ENCODE measurements at regions not wholly inside any gene's neighbourhood (a gene's known extent, or its start where the extent isn't known, plus 50 kb on each side); places are given as distances from the start of the nearest gene placed in this dataset.

DNA sequence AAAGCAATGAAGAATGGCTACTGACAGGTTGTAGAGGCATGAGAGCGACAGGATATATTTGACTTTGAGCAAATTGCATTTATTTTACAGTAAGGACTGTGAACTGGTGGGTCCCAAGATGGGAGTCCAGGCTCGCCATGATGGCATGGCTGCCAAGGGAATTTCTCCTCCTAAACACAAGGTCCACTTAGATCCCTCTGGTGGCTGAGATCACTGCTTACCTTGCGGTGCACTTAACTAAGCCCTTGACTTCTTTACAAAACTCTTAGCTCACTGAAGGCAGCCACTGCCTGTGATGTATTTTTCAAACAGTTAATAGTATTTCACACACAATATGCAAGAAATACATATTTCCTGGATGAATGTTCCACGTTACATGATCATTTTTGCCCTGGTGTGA, 50.3 kb upstream of the SORBS2 start:
- DNase-seq (ENCODE audit: low read depth, low spot score), result no peak

DNA sequence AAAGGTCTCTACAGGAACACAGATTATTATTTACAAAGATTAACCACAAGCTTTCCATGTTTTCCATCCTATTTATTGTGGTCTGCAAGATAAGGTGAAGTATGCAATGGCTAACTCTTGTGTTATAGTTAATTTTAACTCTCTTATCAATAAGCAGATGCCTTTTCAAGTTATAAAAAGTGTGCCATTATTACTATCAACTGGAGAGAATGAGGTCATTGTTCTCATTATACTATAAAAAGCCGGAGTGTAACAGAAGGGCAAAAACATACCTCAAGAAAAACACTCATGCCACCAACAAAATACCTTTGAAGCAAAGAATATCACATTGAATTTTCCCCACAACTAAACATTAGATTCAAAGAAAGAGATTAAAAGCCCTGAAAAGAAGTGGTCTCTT, 52.0 kb upstream of the SORBS2 start:
- DNase-seq (ENCODE audit: low read depth, low spot score), result no peak

DNA sequence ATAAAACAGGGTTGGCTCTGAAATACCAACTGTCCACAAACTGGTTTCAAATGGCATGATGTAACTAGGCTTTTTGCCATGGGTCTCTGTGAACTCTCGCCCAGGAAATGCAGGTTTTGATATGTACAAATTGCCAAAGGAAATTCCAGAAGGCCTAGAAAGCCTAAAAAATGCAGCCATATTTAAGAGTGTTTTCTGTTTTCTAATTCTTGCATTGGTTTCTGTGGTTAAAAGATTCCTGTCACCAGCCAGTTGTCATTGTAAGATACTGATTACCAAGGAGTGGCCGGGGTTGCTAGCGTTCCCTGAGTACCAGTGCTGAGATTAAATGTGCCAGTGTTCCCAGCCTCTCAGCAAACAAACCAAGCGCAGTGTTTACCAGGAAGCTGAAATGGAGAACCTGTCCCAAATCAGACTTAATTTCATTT, 53.9 kb upstream of the SORBS2 start:
- no peak for DNase-seq (ENCODE audit: low read depth, low spot score)

DNA sequence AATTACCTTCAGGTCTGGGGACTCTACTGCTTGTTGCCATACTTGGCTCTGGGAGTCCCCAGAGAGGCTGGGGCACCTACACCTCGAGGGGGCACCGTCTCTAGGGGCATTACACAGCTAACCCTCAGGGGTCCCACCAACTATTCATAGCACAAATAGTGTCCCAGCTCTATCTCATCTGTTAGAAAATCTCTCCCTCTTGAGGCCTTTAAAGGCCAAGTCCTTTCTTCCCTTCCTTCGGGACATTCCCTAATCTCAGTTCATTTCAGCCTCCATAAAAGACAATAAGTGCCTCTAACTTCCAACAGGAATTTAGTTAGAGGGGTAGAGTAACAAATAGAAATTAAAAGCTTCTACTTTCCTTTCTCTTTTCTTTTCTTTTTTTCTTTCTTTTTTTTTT, 55.8 kb upstream of the SORBS2 start:
- DNase-seq (ENCODE audit: low read depth, low spot score), result no peak

DNA sequence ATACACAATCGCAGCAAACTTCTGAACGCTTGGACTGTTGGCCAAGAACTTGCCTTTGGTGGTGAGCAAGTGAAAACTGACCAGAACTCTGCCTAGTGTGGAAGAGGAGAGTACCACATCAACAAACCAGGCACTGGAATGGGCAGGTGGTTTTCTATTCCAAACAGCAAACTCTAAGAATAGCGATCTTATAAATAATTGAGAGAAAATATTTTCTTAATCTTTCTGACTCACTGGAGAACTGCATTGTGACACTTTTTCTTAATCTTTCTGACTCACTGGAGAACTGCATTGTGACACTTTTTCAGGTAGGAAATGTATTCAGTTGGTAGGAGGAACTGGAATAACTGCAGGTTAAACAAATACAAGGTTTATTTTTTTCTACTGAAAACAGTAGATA, 57.0 kb upstream of the SORBS2 start:
- no peak for DNase-seq (ENCODE audit: low read depth, low spot score)

DNA sequence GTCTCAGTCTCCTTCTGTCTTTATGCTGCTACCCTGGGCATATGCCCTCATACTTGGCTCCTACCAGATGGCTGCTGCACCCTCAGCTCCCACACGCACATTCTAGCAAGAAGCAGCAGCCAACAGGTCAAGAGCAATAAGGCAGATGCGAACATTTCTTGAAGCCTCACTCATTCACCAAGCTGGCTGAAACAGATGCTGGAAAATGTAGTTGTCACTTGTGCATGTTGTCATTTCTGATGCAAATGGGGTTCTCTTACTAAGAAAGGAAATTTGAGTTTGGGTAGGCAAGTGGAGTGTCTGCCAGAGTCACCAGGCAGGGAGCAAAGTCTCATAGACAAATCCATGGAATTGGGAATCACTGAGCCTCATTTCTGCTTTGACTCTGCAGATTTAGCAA, 57.4 kb upstream of the SORBS2 start:
- no peak for DNase-seq (ENCODE audit: low read depth, low spot score)

DNA sequence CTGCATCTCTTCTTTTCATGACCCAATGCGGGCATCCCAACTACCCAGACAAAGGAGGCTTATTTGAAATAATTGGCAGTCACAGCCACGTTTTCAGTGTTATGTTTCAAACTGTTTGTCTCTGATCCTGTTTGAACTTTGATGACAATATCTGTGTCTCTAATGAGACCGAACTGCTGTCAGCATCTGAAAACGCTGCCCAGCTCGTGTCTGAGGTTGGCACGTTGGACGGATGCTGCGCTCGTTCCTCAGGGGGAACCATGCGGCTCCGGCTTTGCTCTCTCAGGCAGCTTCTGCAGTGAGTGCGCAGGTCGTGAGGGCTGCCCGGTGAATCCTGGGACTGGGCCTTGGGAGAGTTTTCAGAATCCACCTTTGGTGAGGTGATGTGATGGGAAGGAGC, 58.4 kb upstream of the SORBS2 start:
- no peak for DNase-seq (ENCODE audit: low read depth, low spot score)

DNA sequence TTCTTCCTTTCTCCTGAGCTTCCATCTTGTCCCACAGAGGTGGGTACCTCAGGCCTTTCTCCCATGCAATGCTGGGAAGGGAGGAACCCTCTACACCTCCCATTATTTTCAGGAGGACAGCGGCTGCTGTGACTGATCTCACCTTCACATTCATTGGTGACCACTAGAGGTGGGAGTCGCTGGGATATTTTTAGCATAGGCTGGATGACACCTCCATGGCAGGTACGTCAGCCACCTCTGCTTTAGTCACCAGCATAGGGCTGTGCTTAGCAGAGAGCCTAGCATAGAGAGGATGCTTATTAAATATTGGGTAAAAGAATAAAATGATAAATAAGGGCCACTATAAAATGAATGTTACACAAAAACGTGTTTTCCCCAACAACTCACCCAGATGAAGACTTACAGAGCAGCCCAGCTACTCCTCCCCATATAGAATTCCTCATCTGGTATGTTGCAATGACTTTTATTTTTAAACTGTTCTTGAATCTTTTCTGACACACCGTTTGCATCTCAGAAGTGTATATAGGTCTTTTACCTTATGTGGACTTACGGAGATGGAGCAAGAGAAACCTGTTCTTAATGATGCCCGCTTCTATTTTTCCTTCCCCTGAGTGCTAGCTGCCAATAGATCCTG, 60.9 kb upstream of the SORBS2 start:
- DNase-seq (ENCODE audit: low read depth, low spot score), result no peak

DNA sequence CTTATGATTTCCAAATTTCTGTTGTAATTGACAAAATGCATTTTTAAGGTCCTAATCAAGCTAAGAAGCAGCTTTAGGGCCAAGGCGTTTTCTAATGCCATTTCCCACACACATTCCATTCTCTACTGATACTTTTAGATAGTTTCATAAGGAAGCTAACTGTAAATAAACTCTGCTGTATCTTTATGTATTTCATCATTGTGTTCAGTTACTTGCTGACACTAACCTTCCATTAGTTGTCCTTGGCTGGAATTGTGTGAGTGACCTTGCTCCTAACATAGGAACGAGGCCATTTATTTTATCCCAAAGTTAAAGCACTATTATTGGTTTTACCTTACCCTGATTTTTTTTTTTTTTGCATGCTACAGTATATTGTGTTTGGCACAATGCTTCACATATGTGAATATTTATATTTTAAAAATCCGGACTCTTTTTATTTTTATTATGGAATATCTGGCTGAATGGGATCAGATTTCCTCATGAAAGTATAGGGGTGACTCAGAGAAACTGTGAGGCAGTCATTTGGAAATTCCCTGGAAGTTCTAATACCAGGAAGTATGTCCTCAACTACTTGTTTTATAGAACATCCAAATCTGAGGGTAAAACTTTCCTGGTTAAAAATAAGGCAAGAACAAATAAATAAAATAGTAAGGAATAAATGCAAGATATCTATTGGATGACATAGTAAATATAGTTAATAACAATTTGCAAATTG, 62.7 kb upstream of the SORBS2 start:
- no peak for DNase-seq (ENCODE audit: low read depth, low spot score)

DNA sequence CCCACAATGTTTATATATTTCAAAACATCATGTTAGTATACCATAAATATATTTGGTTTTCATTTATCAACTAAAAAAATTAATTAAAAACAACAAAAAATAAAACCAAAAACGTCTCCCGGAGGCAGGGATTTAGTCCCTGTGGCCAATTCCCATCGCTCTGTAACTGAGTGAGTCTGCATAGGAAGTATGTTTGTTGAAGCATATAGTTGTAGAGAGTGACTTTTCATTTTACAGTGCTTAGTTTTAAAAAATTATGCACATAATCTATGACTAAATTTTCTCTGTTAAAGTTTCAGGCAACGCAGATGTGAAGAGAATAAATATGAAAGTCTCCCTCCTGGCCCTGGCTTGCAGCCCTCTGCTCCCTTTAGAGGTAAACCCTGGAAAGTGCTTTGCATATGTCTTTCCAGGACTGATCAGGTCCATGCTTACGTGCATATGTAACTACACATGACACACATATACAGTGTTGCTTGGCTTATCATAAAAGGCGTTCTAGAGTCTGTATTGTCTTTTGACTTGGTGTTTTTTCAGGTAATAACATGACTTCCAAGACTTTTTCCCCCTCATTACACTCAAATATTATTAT, 63.4 kb upstream of the SORBS2 start:
- no peak for DNase-seq (ENCODE audit: low read depth, low spot score)

DNA sequence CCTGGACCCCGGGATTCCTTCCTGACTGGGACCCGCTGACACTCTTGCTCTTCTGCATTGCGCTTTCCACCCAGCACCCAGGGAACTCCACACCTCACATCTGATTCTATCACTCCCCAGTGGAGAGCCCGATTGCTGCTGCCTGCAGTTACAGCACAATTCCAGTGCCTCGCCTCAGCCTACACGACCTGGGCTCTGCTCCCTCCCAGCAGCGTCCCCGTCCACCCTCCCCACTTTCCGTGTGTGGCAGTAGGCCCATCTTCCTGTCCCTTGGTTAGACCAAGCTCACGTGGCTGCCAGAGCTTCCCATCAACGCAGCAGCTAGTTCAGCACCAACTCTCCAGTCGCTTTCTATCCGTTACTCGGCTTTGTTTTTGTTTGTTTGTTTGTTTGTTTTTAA, 66.6 kb upstream of the SORBS2 start:
- no peak for DNase-seq (ENCODE audit: low read depth, low spot score)

DNA sequence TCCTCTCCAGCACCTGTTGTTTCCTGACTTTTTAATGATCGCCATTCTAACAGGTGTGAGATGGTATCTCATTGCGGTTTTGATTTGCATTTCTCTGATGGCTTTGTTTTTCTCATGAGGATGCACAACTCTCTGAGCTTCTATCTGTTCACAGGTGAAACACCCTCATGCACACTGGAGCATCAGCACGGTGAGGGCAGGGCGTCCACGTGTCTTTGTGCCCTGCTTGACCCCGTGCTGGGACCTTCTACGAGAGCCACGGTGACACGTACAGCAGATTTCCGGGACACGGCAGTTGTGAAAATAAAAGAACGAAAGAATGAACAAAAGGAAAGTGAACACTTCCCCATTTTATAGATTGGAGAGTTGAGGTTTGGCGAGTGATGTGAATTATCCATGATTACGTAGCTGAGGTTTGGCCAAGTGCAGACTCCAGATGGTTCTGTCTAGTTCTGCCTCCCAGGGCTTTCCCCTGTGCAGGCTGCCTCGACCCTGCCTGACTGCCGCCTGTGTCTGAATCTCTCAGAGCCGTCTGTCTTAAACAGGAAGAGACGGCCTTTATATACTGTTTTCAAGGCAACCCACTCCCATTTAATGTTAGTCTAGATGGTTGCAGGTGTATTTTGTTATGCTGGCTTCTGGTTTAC, 67.8 kb upstream of the SORBS2 start:
- DNase-seq (ENCODE audit: low read depth, low spot score), result no peak

DNA sequence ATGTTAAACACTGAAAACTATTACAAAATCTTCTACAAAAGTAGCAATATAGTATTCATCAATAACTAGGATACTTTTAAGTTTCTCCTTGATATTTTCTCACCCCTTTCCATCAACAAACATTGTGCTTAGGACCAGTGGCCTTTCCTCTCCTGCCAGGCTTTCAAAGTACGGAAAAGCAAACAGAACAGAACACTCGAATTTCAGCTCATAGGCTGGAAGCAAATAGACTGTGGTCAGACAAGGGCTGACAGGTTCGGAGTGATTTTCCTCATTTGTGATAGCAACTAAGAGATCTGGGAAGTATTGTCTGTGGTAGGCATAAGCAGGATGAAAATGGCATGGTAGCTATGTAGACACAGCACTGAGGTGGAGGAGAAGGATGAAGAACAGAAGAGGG, 68.6 kb upstream of the SORBS2 start:
- DNase-seq (ENCODE audit: low read depth, low spot score), result no peak

DNA sequence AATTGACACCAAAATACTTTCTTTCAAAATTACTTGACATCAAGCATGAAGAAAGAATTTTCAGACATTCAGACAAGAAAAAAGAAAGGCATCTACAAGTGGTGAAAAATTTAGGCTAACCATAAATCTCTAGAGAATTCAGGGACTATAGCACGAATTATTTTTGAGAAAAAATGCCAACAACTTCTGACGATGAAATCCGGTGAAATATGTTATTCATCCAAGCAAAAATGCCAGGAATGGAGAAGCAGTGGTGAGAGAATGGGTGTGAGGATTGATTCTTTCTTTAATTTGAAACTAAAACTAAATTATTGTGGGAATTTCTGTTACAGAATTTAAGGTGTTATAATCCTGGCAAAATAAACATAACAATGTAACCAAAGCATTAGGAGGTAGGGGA, 69.4 kb upstream of the SORBS2 start:
- DNase-seq (ENCODE audit: low read depth, low spot score), result no peak

DNA sequence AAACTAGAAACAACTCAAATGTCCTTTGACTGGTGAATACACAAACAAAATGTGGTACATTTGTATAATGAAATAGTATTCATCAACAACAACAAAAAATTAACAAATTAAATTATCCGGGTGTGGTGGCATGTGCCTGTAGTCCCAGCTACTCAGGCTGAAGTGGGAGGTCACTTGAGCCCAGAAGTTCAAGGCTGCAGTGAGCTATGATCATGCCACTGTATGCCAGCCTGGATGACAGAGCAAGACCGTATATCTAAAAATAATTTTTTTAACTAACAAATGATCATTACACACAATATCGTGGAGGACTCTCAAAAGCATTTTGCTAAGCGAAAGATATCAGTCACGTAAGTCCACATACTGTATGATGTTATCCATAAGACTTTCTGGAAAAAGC, 71.6 kb upstream of the SORBS2 start:
- DNase-seq (ENCODE audit: low read depth, low spot score), result no peak

DNA sequence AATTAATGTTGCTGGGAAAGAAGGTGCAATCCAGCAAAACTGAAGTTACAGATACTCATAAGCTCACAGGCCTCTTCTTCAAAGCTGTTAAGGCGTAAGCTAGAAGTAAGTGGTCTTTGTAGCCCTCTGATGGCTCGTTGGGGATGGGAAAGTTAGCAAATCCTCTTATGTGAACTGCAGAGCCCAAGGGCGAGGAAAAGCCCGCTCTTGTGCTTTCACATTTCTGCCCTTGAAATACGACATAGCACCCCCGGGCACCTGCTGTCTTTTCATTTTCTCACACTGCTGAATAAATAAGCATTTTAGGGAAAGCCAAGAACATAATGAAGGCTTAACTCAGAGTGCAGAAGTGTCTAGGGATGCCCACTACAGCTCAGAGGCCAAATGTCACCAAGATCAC, 73.1 kb upstream of the SORBS2 start:
- no peak for DNase-seq (ENCODE audit: low read depth, low spot score)

DNA sequence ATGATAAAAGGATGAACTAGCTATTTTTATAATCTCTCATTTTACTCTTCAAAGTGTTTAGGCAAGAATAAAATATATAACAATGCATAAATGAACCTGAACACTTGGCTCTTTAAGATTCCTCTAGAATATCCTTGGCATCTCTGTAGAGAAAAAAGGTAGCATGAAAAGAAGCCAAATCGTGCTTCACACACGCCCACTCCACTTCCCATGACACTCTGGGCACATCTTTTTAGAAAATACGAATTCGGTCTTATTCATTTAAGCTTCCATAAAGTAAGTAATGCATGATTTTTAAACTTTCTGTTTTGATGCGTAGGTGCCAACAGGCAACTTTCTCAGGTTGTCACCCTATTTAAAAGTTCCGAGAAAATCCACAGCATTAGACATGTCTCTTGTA, 73.6 kb upstream of the SORBS2 start:
- no peak for DNase-seq (ENCODE audit: low read depth, low spot score)

DNA sequence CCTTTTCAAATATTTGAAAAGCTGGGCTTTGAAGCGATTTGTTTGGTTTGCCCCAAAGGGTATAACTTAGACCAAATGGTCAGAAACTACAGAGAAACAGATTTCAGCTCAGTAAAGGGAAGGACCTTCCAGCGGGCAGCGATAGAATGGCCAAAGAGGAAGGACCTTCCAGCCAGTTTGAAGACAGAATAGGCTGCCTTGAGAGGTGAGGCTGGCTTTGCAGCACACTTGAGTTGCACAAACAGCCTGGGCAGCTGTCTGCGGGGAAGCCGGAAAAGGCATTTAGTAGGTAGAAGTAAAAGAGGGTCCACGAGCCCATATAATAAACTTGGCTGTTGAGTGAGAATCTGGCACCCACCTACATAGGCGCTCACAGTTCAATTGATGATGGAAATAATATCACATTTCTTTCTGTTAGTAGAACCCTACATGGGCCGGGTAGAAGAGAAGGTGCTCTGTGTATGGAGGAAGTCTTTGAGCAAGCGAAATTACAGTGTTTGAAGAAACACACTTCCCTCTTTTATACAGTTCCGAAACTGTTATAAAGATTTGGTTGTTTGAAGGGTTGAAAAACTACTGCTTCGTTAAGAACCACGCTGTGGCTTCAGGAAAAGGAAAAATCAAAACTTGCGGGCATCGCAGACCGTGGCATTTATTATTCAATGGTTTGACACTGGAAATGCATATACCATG, 75.0 kb upstream of the SORBS2 start:
- no peak for DNase-seq (ENCODE audit: low read depth, low spot score)

DNA sequence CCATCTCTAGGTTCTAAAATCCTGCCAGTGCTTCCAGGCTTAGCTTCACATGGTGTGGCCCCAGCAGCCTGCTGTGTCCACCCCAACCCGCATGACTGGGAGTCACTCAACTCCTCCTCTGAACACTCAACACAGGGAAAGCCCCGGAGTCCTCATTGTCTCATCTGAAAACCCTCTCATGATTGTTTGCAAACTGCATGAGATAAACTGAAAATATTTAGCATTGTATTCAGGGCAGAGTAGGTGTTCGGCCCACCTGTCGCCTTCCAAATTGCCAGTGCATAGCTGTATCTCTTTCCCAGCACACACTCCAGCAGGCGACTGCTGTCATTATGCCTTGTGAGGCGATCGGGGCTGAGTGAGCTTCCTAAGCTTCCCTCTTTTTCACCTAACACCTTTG, 76.7 kb upstream of the SORBS2 start:
- no peak for DNase-seq (ENCODE audit: low read depth, low spot score)

DNA sequence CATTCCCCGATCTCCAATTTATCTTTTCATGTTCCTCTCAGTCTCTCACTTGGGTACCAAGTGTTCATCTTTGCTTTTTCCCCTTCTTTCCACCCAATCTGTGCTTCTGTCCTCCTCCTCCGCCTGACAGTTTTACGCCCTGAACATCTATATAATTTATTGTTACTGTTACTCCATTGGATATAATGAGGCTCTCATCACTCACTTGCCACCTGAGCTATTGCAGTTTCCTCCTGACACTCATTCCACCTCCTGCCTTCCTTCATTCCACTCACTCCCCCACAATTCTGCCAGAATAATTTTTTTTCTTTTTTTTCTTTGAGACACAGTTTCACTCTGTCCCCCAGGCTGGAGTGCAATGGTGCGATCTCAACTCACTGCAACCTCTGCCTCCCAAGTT, 77.6 kb upstream of the SORBS2 start:
- no peak for DNase-seq (ENCODE audit: low read depth, low spot score)

DNA sequence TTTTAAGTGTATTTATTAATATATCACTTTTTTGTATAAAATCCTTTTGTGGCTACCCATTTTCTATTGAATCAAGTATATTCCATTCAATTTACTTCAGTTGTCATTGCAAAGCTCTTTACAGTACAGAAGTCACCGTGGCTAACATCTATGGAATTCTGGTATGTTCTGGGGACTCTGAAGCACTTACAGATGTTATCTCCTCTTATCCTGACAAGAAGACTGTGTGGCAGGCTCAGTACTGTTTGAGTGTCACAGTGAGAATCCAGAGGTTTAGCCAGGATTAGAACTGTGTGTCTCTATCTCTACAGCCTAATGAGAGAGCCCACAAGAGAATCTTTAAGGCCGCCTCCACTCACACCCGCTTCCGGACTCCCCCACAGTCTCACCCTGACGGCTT, 78.2 kb upstream of the SORBS2 start:
- DNase-seq (ENCODE audit: low read depth, low spot score), result peak; percentile 15

DNA sequence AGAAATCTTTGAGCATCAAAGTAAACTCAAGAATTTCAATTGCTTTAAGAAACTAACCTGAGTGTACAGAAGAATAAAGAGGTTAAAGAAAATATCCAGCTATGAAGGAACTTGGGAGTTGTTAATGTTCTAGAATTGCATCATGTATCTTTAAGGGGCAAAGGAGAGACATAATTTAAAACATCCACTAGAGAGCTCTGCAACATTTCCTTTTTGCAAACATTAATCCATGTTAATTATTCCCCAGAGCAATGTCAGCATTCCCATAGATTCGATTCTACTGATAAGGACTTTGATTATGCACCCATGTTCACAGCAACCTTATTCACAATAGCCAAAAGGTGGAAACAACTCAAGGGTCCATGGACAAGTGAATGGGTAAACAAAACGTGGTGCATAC, 80.2 kb upstream of the SORBS2 start:
- no peak for DNase-seq (ENCODE audit: low read depth, low spot score)
